ENCODE measurements at regions not wholly inside any gene's neighbourhood (a gene's known extent, or its start where the extent isn't known, plus 50 kb on each side); places are given as distances from the start of the nearest gene placed in this dataset.

DNA sequence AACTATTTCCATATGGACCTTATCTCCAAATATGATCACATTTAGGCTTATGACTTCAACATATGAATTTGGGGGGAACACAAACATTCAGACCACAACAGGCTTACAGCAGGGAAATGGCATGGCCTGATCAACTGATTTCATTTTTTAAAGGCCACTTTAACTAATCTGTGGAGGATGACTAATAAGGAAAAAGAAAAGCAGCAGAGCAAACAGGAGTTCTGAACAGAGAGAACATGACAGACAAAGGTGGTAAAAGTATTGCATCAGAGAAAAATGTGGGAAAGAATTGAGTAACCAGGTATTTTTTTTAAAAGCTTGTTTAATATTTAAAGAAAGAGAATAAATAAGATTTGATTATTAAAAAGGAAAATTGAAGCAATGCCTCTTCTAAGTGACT lies 366.1 kb upstream of the TMPO start:
- TF ChIP-seq, protein P1, sequence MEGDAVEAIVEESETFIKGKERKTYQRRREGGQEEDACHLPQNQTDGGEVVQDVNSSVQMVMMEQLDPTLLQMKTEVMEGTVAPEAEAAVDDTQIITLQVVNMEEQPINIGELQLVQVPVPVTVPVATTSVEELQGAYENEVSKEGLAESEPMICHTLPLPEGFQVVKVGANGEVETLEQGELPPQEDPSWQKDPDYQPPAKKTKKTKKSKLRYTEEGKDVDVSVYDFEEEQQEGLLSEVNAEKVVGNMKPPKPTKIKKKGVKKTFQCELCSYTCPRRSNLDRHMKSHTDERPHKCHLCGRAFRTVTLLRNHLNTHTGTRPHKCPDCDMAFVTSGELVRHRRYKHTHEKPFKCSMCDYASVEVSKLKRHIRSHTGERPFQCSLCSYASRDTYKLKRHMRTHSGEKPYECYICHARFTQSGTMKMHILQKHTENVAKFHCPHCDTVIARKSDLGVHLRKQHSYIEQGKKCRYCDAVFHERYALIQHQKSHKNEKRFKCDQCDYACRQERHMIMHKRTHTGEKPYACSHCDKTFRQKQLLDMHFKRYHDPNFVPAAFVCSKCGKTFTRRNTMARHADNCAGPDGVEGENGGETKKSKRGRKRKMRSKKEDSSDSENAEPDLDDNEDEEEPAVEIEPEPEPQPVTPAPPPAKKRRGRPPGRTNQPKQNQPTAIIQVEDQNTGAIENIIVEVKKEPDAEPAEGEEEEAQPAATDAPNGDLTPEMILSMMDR (IDR thresholded peaks at IDR 0.05; ENCODE audit: borderline replicate concordance, insufficient read depth, low read depth, low read length), result no peak

DNA sequence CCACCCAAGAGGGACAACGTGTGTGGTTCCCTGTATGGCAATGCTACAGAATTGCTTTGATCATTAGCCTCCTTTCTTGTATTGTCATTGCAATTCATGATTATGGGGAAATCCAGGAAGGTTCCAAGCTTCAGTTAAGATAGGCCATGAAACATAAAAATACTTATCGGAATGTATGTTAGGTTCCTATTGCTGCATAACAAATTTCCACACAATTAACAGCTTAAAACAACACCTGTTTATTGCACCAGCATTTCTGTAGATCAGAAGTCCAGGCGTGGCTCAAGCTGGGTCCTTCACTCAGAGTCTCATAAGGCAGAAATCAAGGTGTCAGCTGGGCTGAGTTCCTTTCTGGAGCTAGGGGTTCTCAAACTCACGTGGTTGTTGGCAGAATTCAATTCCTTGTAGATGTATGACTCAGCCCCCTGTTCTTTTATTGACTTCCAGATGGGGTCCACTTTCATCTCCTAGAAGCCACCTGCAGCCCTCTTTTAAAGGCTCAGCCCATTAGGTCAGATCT lies 365.6 kb upstream of the TMPO start:
- no peak overlapping the region for H3K4me3 ChIP-seq (ENCODE audit: low read depth, low read length)
- TF ChIP-seq, protein P1 (IDR thresholded peaks at IDR 0.05; ENCODE audit: borderline replicate concordance, insufficient read depth, low read depth, low read length), result no peak

More for the DNA sequence above, 366.1 kb upstream of the TMPO start:
- H3K4me3 ChIP-seq (ENCODE audit: low read depth, low read length), result no peak overlapping the region

DNA sequence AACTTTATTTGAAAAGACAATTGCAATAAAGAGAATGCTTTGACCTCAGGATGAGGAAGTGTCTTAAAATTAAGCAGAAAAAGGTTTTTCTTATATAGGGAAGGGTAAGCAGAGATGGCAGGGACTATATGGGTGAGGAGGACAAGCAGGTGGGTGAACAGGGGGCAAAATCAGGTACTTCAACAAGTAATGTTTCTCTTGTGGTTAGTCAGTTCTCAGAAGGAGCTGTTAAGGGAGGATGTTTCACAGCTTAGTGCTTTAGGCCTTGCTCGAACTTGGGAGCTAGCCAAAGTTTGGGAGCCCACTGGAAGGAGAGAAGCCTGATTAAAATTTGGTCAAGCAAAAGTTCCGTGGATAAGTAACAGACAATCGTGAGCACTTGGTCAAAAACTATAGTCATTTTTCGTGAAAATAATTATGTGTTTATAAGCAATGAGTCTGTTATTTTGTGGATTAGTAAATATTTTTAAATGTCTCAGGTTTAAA lies 364.2 kb upstream of the TMPO start:
- TF ChIP-seq, protein P1 (IDR thresholded peaks at IDR 0.05; ENCODE audit: borderline replicate concordance, insufficient read depth, low read depth, low read length), result no peak
- no peak overlapping the region for H3K4me3 ChIP-seq (ENCODE audit: low read depth, low read length)

DNA sequence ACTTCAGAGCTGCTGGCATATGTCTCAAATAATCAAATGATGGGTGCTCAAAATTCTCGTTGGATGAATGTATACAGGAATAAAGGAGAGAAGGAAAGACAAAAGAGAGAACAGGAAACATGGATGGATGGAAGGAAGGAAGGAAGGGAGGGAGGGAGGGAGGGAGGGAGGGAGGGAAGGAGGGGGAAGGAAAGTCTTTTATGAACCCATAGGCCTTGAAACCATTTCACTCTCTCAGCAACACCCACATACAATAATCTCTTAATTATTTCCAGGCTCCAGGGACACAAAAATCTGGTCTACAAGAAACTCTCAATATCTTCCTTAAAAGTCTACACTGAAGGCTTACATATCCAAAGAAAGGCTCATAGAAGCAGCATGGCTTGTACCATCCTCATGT lies 363.4 kb upstream of the TMPO start:
- no peak overlapping the region for H3K4me3 ChIP-seq (ENCODE audit: low read depth, low read length)
- TF ChIP-seq, protein P1 (IDR thresholded peaks at IDR 0.05; ENCODE audit: borderline replicate concordance, insufficient read depth, low read depth, low read length), result no peak

GRCh38 chr12:98154850-98155249 lies 360.5 kb upstream of the TMPO start:
- no peak overlapping the region for H3K4me3 ChIP-seq (ENCODE audit: low read depth, low read length)
- TF ChIP-seq, protein P1 (IDR thresholded peaks at IDR 0.05; ENCODE audit: borderline replicate concordance, insufficient read depth, low read depth, low read length), result no peak

GRCh38 chr12:98156697-98157096 lies 358.7 kb upstream of the TMPO start:
- H3K4me3 ChIP-seq (ENCODE audit: low read depth, low read length), result no peak overlapping the region
- TF ChIP-seq, protein P1 (IDR thresholded peaks at IDR 0.05; ENCODE audit: borderline replicate concordance, insufficient read depth, low read depth, low read length), result no peak

DNA sequence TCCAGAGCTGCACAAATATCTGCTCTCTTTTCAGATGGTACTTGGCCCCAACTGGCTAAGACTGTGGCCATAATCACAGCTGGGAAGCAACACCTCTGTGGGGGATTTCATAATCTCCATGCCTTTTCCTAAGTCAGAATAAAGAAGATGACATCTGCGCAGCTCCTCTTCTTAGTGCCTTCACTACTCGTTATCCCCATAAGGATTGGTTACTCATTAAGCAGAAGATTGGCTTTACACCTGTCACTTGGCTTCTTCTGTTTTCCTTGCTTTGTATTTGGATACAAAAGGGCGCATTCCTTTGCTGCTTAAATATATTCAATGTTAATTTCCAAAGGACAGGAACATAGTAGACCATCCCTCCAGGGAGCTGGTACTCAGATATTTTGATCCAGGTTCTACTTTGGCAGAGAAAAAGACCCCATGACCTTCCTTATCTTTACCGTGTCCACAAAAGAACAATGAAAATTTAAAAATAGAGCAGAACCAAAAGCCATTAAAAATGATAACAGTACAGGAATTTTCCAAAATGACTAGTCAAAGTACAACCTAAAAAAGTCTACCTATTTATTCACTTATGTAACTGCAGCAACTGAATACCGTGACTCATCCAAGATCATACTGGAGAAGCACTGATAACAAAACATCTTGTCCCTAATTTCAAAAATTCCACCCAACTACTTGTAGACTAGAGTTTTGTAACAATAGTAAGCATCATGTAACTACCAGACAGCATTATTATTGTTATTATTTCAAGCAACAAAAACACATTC lies 352.3 kb upstream of the TMPO start:
- TF ChIP-seq, protein P1 (IDR thresholded peaks at IDR 0.05; ENCODE audit: borderline replicate concordance, insufficient read depth, low read depth, low read length), result no peak
- no peak overlapping the region for H3K4me3 ChIP-seq (ENCODE audit: low read depth, low read length)

Data from GM12875 (cell line).